ENCODE measurements at regions not wholly inside any gene's neighbourhood (a gene's known extent, or its start where the extent isn't known, plus 50 kb on each side); places are given as distances from the start of the nearest gene placed in this dataset.

DNA sequence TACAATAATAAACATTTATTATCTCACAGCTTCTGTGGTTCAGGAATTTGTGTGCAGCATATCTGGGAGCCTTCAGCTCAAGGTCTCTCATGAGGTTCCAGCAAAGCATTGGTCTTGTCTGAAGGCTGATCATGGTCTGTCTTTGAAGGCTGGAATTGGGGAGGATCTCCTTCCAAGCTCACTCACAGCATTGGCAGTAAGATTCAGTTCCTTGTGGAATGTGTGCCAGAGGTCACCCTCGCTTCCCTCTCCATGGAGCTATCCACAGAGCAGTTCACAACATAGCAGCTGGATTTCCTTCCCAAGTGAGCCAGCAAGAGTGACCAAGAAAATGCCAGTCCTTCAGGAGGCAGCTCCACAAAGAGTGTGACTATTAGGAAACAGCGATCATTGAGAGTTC is 202.2 kb upstream of the ST6GAL2 start:
- TF ChIP-seq, protein P1, sequence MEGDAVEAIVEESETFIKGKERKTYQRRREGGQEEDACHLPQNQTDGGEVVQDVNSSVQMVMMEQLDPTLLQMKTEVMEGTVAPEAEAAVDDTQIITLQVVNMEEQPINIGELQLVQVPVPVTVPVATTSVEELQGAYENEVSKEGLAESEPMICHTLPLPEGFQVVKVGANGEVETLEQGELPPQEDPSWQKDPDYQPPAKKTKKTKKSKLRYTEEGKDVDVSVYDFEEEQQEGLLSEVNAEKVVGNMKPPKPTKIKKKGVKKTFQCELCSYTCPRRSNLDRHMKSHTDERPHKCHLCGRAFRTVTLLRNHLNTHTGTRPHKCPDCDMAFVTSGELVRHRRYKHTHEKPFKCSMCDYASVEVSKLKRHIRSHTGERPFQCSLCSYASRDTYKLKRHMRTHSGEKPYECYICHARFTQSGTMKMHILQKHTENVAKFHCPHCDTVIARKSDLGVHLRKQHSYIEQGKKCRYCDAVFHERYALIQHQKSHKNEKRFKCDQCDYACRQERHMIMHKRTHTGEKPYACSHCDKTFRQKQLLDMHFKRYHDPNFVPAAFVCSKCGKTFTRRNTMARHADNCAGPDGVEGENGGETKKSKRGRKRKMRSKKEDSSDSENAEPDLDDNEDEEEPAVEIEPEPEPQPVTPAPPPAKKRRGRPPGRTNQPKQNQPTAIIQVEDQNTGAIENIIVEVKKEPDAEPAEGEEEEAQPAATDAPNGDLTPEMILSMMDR (IDR thresholded peaks at IDR 0.05; ENCODE audit: low read depth, low read length, poor library complexity, severe bottlenecking) = no peak
- TF ChIP-seq EZH2phosphoT487 (IDR thresholded peaks at IDR 0.05; ENCODE audit: borderline replicate concordance, low read length) = no peak
